Gastrocnemius medialis (tissue), 4 donors: ENCODE measurements at regions not wholly inside any gene's neighbourhood (a gene's known extent, or its start where the extent isn't known, plus 50 kb on each side); places are given as distances from the start of the nearest gene placed in this dataset.

ENCODE experiments used
- ATAC-seq, 2 donors: fragments of 150-250 bp; one replicate each; pipeline ENCODE4 v1.9.1; 2016
- DNase-seq, 2 donors: peaks; one replicate each; pipeline ENCODE4 v3.0.0-alpha.2; 2019
- H3K27ac ChIP-seq, 4 donors: fragments of 200-600 bp; sonication (generic); 1 replicate in 1 of 4; 2 replicates in 3 of 4; pipeline ENCODE4 v1.5.1; 2016 to 2018; ENCODE audit warnings: mild to moderate bottlenecking in 2 of 4, moderate library complexity in 1 of 4
- H3K27me3 ChIP-seq, 3 donors: fragments of 200-600 bp; sonication (generic) in 2 of 3; 1 replicate in 1 of 3; 2 replicates in 2 of 3; pipeline versions ENCODE4 v1.5.1 to v1.6.0; 2016 to 2019; ENCODE audit warnings: mild to moderate bottlenecking in 1 of 3, moderate library complexity in 1 of 3
- H3K36me3 ChIP-seq, 2 donors: fragments of 200-600 bp; sonication (generic) in 1 of 2; one replicate each; pipeline ENCODE4 v1.5.1; 2017 to 2018
- H3K4me1 ChIP-seq, 2 donors: fragments of 200-600 bp; sonication (generic) in 1 of 2; one replicate each; pipeline ENCODE4 v1.5.1; 2016 to 2017; ENCODE audit warnings: mild to moderate bottlenecking in 2 of 2
- H3K4me3 ChIP-seq, 4 donors: fragments of 200-600 bp; sonication (generic) in 3 of 4; 1 replicate in 1 of 4; 2 replicates in 3 of 4; pipeline ENCODE4 v1.5.1; 2016 to 2019; ENCODE audit warnings: mild to moderate bottlenecking in 2 of 4
- H3K9me3 ChIP-seq, 3 donors: fragments of 200-600 bp; sonication (generic) in 2 of 3; 1 replicate in 1 of 3; 2 replicates in 2 of 3; pipeline ENCODE4 v1.5.1; 2016 to 2019
- POLR2A ChIP-seq, 2 donors: fragments of 450-650 bp; IDR thresholded peaks; one replicate each; pipeline ENCODE4 v1.6.1; 2017; ENCODE audit warnings: antibody characterized with exemption in 2 of 2, mild to moderate bottlenecking in 2 of 2, moderate library complexity in 2 of 2
- in situ Hi-C, 4 donors: fragments of 200-750 bp; cut with MboI; loops; one replicate each; pipeline versions ENCODE4 v1.15.0 to v1.8.0; 2017; ENCODE audit warnings: low sequenced_read_pairs in 4 of 4
- intact Hi-C: fragments of 100-400 bp; cut with DNase I; formaldehyde crosslinking; loops from one replicate; pipeline ENCODE4 v1.15.1; 2023; ENCODE audit warnings: low total_unique reads
- TF ChIP-seq, protein P1 (sequence below), 5 experiments: fragments of 450-650 bp in 3 of 5; fragments of 200-600 bp in 2 of 5; sonication (generic) in 2 of 5; IDR thresholded peaks in 4 of 5; conservative IDR thresholded peaks in 1 of 5; 1 replicate in 4 of 5; 2 replicates in 1 of 5; pipeline ENCODE4 v1.5.1; 2016 to 2019; ENCODE audit warnings: antibody characterized with exemption in 5 of 5, mild to moderate bottlenecking in 3 of 5, moderate library complexity in 3 of 5

DNA sequence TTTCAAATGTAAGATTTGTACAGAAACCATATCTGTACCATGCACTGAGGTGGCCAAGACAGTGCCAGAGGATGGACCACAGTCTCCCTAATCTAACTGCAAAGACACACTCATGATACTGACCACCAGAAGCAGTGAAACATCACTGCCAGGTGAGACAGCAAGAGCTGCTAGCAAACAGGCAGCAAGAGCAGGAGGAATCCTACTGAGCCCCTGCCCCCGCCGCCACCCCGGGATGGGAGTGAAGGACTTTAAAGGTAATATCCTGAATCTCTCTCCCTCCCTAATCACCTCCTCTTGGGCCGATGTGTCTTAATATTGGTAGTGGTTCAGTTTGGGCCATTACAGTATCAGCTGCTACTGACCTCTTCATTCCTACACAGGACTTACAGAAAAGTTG is 144.3 kb downstream of the XPNPEP1 start:
- DNase-seq (no peak), ATAC-seq (no peak)
- Histone ChIP-seq H3K4me3 (no peak overlapping the region), H3K27ac (no peak overlapping the region), H3K4me1 (no peaks in the 10 kb centered on the region), H3K36me3 (no peaks in the 10 kb centered on the region), H3K9me3 (no peaks in the 10 kb centered on the region), H3K27me3 (no peaks in the 10 kb centered on the region)
- in situ Hi-C loops (loop anchor here in 1 of 4 donors (25.0 kb wide), 1 partner anchor 367 kb away; no protein-coding TSS in a partner anchor), intact Hi-C loops (no loop called here)
- TF ChIP-seq, protein P1, sequence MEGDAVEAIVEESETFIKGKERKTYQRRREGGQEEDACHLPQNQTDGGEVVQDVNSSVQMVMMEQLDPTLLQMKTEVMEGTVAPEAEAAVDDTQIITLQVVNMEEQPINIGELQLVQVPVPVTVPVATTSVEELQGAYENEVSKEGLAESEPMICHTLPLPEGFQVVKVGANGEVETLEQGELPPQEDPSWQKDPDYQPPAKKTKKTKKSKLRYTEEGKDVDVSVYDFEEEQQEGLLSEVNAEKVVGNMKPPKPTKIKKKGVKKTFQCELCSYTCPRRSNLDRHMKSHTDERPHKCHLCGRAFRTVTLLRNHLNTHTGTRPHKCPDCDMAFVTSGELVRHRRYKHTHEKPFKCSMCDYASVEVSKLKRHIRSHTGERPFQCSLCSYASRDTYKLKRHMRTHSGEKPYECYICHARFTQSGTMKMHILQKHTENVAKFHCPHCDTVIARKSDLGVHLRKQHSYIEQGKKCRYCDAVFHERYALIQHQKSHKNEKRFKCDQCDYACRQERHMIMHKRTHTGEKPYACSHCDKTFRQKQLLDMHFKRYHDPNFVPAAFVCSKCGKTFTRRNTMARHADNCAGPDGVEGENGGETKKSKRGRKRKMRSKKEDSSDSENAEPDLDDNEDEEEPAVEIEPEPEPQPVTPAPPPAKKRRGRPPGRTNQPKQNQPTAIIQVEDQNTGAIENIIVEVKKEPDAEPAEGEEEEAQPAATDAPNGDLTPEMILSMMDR (IDR thresholded peaks at IDR 0.05 in 4 of 5, conservative IDR thresholded peaks at IDR 0.05 in 1 of 5): no peak
- TF ChIP-seq POLR2A (IDR thresholded peaks at IDR 0.05): no peak

DNA sequence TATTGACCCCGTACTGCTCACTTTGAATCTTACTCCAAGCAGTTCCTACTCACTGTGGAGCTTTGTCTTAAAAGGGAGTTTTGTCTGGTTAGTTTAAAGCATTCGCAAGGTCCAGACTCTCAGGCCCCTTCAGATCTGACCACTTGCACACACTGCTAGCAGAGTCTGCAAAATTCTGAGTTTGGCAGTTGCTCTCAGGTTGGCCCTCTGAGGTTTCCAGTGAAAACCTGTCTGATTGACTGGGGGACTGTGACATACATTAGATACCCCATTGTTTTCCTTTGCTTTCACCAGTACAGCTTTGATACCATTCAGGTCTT is 149.2 kb downstream of the XPNPEP1 start:
- H3K27me3 ChIP-seq: no peaks in the 10 kb centered on the region
- ATAC-seq (no peak), DNase-seq (no peak)
- no peak overlapping the region for H3K4me3 ChIP-seq
- H3K9me3 ChIP-seq: no peaks in the 10 kb centered on the region
- intact Hi-C loops (no loop called here), in situ Hi-C loops (no loop called here)
- H3K27ac ChIP-seq: no peak overlapping the region
- no peaks in the 10 kb centered on the region for H3K36me3 ChIP-seq
- no peaks in the 10 kb centered on the region for H3K4me1 ChIP-seq
- TF ChIP-seq, protein P1 (IDR thresholded peaks at IDR 0.05 in 4 of 5, conservative IDR thresholded peaks at IDR 0.05 in 1 of 5): no peak
- TF ChIP-seq POLR2A (IDR thresholded peaks at IDR 0.05): no peak

DNA sequence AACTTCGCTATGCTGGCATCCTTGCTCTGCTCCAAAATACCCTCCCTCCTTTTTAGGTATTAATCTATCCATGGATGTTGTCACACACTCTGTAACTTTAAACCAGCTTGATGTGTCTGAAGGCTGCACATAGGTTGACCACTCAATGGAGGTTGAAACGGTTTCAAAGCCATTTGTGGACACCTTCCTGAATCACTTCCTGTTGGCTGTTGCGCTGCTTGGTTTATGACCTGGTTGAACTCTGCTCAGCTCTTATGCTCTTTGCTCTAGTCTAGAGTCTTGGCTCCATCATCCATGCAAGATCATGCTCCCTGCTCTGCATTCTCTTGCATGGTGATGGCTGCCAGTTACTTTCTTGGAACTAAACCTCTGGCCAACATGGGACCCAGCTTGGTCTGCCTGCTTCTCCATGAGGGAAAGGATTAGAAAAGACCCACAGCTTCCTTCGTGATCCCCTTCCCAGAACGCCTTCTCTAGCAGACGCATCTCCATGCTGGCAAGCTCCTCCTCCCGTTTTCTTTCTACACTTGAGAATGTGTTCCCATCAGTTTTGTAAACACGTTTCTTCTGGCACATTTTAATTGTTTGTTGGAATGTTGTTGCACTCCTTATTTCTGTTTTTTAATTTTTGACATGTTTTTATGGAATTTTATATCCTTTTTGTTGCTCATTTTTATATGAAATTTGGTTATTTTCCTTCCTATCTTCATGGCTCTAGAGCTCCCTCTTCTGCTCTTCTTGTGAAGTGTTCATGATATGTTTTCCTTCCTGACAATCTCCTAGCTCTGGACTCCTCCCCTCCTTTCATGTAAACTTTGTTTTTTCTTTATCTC is 149.8 kb downstream of the XPNPEP1 start:
- intact Hi-C loops (no loop called here), in situ Hi-C loops (no loop called here)
- no peaks in the 10 kb centered on the region for H3K9me3 ChIP-seq
- TF ChIP-seq, protein P1 (IDR thresholded peaks at IDR 0.05 in 4 of 5, conservative IDR thresholded peaks at IDR 0.05 in 1 of 5): no peak
- ATAC-seq: no peak
- H3K27me3 ChIP-seq: no peaks in the 10 kb centered on the region
- no peaks in the 10 kb centered on the region for H3K4me1 ChIP-seq
- no peaks in the 10 kb centered on the region for H3K36me3 ChIP-seq
- no peak for DNase-seq
- H3K27ac ChIP-seq: no peak overlapping the region
- no peak overlapping the region for H3K4me3 ChIP-seq

DNA sequence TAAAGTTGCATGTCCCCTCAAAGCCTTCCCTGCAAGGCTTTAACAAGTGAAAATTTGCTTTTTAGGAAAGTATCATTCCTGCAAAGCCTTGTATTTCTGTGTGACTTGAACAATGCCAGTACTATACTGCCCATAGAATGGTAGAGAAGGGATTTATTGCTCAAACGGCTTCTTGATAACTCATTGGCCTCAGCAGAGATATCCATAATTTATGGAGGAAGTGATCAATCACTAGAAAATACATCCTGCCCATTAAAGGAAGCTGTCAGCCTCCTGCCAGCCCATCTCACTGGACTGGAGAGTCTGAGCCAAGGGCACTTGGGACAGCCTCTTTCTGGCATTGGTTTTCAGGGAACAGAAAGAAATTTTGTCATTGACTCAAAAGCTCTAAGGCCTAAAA is 152.6 kb downstream of the XPNPEP1 start:
- Histone ChIP-seq H3K9me3 (no peaks in the 10 kb centered on the region), H3K4me1 (no peaks in the 10 kb centered on the region), H3K4me3 (no peak overlapping the region), H3K27ac (peak overlapping the region in 1 of 4 donors; percentile 15), H3K27me3 (no peaks in the 10 kb centered on the region), H3K36me3 (no peaks in the 10 kb centered on the region)
- no peak for DNase-seq
- intact Hi-C loops: no loop called here
- TF ChIP-seq, protein P1 (IDR thresholded peaks at IDR 0.05 in 4 of 5, conservative IDR thresholded peaks at IDR 0.05 in 1 of 5): no peak
- no peak for TF ChIP-seq POLR2A (IDR thresholded peaks at IDR 0.05)
- in situ Hi-C loops: no loop called here
- no peak for ATAC-seq

DNA sequence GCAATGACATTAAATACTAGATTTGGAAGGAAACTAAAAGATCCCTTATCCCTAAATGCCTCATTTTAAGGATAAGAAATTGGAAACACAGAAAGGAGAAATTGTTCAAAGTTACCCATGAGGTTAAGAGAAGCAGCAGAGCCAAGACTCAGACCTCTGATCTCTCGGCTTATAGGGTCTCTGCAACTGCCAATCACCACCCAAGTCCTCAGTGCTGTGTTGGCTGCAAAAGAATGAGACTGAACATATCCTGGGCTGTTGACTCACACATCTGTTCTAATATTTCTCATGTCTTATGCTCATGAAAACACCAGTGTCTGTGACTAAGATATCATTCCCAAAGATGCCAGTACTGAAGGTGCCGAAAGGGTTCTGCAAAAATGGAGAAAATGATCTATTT is 153.3 kb downstream of the XPNPEP1 start:
- H3K27ac ChIP-seq: peak overlapping the region in 1 of 4 donors; percentile 15
- H3K36me3 ChIP-seq: no peaks in the 10 kb centered on the region
- H3K9me3 ChIP-seq: no peaks in the 10 kb centered on the region
- DNase-seq: no peak
- H3K4me1 ChIP-seq: no peaks in the 10 kb centered on the region
- TF ChIP-seq POLR2A (IDR thresholded peaks at IDR 0.05): no peak
- TF ChIP-seq, protein P1 (IDR thresholded peaks at IDR 0.05 in 4 of 5, conservative IDR thresholded peaks at IDR 0.05 in 1 of 5): no peak
- peak in 1 of 2 donors; percentile 76 for ATAC-seq
- intact Hi-C loops: no loop called here
- H3K27me3 ChIP-seq: no peaks in the 10 kb centered on the region
- no peak overlapping the region for H3K4me3 ChIP-seq
- in situ Hi-C loops: no loop called here
